NCI-H2196 treated with DMSO at 0.1 percent for 48 hours (cell line): ENCODE measurements at regions not wholly inside any gene's neighbourhood (a gene's known extent, or its start where the extent isn't known, plus 50 kb on each side); places are given as distances from the start of the nearest gene placed in this dataset.
A peak's percentile ranks its signal among the peaks of the same experiment; 100 is the strongest.

Source experiments
- DNase-seq: peaks from one replicate; lab custom pipeline; 2025; ENCODE audit not compliant: unreplicated experiment; lab: John Stamatoyannopoulos, UW

DNA sequence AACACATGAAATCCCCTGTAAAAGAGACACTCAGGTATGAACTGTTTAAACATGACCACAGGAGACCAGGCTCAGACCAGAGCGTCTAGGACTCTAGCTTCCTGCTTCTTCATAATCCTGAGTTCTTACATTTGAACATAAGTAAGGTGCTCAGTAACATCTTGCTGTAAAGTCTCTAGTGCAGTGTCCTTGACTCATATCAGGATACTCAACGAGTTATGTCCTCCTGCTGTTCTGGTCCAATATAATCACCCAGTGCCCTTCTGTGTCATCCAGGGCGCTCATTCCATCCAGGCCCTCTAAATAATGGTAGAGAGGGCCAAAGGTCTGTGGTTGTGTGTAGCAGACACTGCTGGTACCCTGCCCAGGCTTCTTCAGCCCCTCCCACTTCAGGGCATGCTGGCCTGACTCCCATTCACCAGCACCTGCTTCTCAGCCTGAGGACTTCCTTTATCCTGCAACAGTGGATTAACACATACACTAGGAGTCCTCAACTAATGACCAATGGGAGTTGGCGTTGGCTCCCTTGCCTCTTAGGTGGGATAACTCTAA lies 66.8 kb upstream of the MOCS1 start:
- no peak for DNase-seq

DNA sequence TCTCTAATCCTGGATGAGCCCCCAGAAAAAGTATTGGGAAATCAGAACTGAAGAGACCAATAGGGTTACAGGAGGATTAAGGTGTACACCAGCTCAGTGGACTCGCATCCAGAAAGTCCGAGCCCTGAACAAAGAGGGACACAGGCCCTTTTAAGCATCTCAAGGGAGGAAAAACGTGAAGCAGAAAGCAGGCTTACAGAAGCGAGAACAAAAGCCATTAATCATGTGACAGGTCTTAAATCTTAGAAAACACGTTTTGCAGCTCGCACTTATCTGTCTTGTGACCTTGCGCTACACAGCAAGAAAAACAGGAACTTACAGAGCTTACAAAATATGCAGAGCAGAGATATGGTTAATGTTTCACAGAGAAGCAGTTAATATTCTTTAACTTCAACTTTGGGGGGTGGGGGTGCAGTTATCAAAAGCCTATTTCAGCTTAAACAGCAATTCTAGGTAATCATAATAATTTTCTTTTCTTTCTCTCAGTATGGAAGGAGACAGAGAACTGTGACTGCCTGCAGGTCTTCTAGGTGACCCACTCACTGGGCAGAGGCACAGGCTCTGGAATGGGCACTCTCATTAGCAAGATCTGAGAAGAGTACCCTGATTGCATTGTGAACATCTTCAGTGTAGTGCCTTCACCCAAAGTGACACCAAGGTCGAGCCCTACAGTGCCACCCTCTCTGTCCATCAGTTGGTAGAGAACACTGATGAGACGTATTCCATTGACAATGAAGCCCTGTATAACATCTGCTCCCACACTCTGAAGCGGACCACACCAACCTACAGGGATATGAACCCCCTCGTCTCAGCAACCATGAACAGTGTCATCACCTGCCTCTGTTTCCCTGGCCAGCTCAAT lies 65.0 kb upstream of the MOCS1 start:
- DNase-seq: no peak

DNA sequence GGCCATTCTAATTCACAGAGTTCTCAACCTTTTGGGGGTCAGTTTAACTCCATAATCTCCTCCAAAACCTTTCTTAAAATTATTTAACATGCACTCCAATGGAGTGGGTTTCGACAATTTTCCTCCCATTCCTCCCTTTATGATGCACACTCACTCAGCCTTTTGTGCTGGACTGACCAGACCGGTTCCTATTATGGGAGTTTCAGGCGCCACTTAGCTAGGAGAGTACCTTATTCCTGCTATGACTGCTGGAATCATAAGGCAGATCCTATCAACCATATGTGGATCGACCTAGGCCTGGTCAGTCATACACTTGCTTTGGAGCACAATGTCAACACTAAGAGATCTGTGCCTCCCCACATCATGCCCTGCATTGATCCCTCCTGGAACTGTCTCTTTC lies 63.9 kb upstream of the MOCS1 start:
- no peak for DNase-seq

- DNase-seq: peak; percentile 14
Measured at GRCh38 chr6:39997101-39997635, 62.9 kb upstream of the MOCS1 start.

DNA sequence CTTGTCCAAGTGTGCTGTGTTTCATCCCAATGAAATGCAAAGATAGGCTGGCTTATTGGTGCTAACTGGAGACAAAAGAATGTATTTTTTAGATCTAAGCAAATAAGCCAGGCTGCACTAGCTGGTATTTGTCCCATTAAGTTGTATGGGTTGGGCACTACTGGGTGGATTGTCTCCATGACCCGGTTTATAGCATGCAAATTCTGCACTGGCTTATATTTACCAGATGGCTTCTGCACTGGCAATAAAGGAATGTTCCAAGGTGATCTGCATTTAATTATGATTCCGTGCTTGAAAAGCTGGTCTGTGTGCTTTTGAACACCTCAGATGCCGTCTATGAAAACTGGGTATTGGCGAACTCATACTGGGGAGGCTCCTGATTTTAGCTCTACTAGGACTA lies 61.4 kb upstream of the MOCS1 start:
- no peak for DNase-seq

GRCh38 chr6:39992861-39993622 lies 58.8 kb upstream of the MOCS1 start:
- no peak for DNase-seq
